Gastroesophageal sphincter (tissue), 4 donors: ENCODE measurements at regions not wholly inside any gene's neighbourhood (a gene's known extent, or its start where the extent isn't known, plus 50 kb on each side); places are given as distances from the start of the nearest gene placed in this dataset.
"Not testable (repeated sequence)": the region's sequence is repeated elsewhere in the genome, so short reads cannot be mapped to it uniquely, and the experiment has no call there.

Experiments used
- ATAC-seq: fragments of 150-250 bp; one replicate; pipeline ENCODE4 v1.9.1; 2016; ENCODE audit warnings: mild to moderate bottlenecking, moderate library complexity
- H3K27ac ChIP-seq, 4 donors: fragments of 200-600 bp; sonication (generic) in 3 of 4; 1 replicate in 3 of 4; 2 replicates in 1 of 4; pipeline ENCODE4 v1.5.1; 2016 to 2019
- H3K27me3 ChIP-seq: fragments of 200-600 bp; sonication (generic); one replicate; pipeline ENCODE4 v1.5.1; 2019
- H3K36me3 ChIP-seq, 2 donors: fragments of 200-600 bp; sonication (generic); one replicate each; pipeline ENCODE4 v1.5.1; 2019; ENCODE audit warnings: control low read depth in 1 of 2
- H3K4me1 ChIP-seq, 3 donors: fragments of 200-600 bp; sonication (generic); 1 replicate in 2 of 3; 2 replicates in 1 of 3; pipeline ENCODE4 v1.5.1; 2016 to 2019; ENCODE audit warnings: control low read depth in 2 of 3
- H3K4me3 ChIP-seq, 2 donors: fragments of 200-600 bp; sonication (generic); one replicate each; pipeline ENCODE4 v1.5.1; 2019; ENCODE audit warnings: mild to moderate bottlenecking in 1 of 2, moderate library complexity in 1 of 2
- H3K9me3 ChIP-seq, 3 donors: fragments of 200-600 bp; sonication (generic); one replicate each; pipeline ENCODE4 v1.5.1; 2017 to 2019; ENCODE audit warnings: control low read depth in 2 of 3
- CTCF ChIP-seq, 4 experiments: fragments of 200-600 bp in 2 of 4; fragments of 450-650 bp in 2 of 4; sonication (generic) in 1 of 4; IDR thresholded peaks; one replicate each; pipeline ENCODE4 v1.5.1; 2017 to 2019; ENCODE audit warnings: antibody characterized with exemption in 4 of 4, mild to moderate bottlenecking in 2 of 4, moderate library complexity in 2 of 4
- EP300 ChIP-seq: sonication (generic); formaldehyde crosslinking; IDR thresholded peaks from one replicate; pipeline ENCODE4 v1.6.1; 2017; ENCODE audit warnings: antibody characterized with exemption, mild to moderate bottlenecking
- POLR2A ChIP-seq, 2 donors: fragments of 450-650 bp; IDR thresholded peaks; one replicate each; pipeline ENCODE4 v1.6.1; 2017; ENCODE audit warnings: antibody characterized with exemption in 2 of 2, mild to moderate bottlenecking in 2 of 2, moderate library complexity in 1 of 2
- POLR2AphosphoS5 ChIP-seq: sonication (generic); formaldehyde crosslinking; IDR thresholded peaks from one replicate; pipeline ENCODE4 v1.6.1; 2017; ENCODE audit warnings: antibody characterized with exemption
- WGBS, 2 donors: methylation state at CpG; one replicate each; pipeline ENCODE4 v1.1.5; 2018; ENCODE audit warnings: low coverage in 1 of 2; 5-methylcytosine and 5-hydroxymethylcytosine counted together

GRCh38 chr10:109324721-109325120, 598.6 kb downstream of the XPNPEP1 start:
- Histone ChIP-seq H3K36me3 (no peaks in the 10 kb centered on the region), H3K9me3 (no peaks in the 10 kb centered on the region), H3K27me3 (no peaks in the 10 kb centered on the region), H3K4me1 (no peaks in the 10 kb centered on the region), H3K4me3 (no peak overlapping the region), H3K27ac (no peak overlapping the region)
- TF ChIP-seq CTCF (IDR thresholded peaks at IDR 0.05): no peak
- no peak for TF ChIP-seq POLR2A (IDR thresholded peaks at IDR 0.05)
- TF ChIP-seq EP300: no peak
- TF ChIP-seq POLR2AphosphoS5: no peak
- ATAC-seq: no peak
- WGBS, 2 donors: 87 to 95% methylated on average over 3 of the region's 3 CpGs

GRCh38 chr10:109317746-109318366, 605.5 kb downstream of the XPNPEP1 start:
- no peak overlapping the region for H3K4me3 ChIP-seq
- H3K9me3 ChIP-seq: no peaks in the 10 kb centered on the region
- H3K27ac ChIP-seq: no peak overlapping the region
- ATAC-seq: no peak
- no peaks in the 10 kb centered on the region for H3K27me3 ChIP-seq
- WGBS, 2 donors: 57% methylated on average over 3 of the region's 3 CpGs; no CpG with 5 or more reads in 1 of the 2 donors
- no peaks in the 10 kb centered on the region for H3K36me3 ChIP-seq
- TF ChIP-seq EP300 (no peak), POLR2AphosphoS5 (no peak), CTCF (IDR thresholded peaks at IDR 0.05) (no peak), POLR2A (IDR thresholded peaks at IDR 0.05) (no peak)
- H3K4me1 ChIP-seq: no peaks in the 10 kb centered on the region

- not testable (repeated sequence) for H3K4me3 ChIP-seq, ATAC-seq
- 76% methylated on average over 3 of the region's 3 CpGs; no CpG with 5 or more reads in 1 of the 2 donors for WGBS, 2 donors
Measured at GRCh38 chr10:109314016-109314415, 609.3 kb downstream of the XPNPEP1 start.

GRCh38 chr10:109312555-109312954, 610.8 kb downstream of the XPNPEP1 start:
- 80 to 81% methylated on average over 3 to 4 of the region's 4 CpGs for WGBS, 2 donors

More at GRCh38 chr10:109314016-109314415, 609.3 kb downstream of the XPNPEP1 start:
- not testable (repeated sequence) for H3K27ac ChIP-seq, H3K27me3 ChIP-seq, H3K4me1 ChIP-seq, H3K9me3 ChIP-seq, H3K36me3 ChIP-seq

GRCh38 chr10:109308971-109309370, 614.3 kb downstream of the XPNPEP1 start:
- Histone ChIP-seq H3K4me1 (no peaks in the 10 kb centered on the region), H3K9me3 (no peaks in the 10 kb centered on the region), H3K27ac (no peak overlapping the region), H3K36me3 (no peaks in the 10 kb centered on the region), H3K27me3 (no peaks in the 10 kb centered on the region), H3K4me3 (no peak overlapping the region)
- WGBS, 2 donors: 65 to 82% methylated on average over 6 of the region's 6 CpGs
- no peak for ATAC-seq
- TF ChIP-seq POLR2AphosphoS5 (no peak), CTCF (IDR thresholded peaks at IDR 0.05) (no peak), POLR2A (IDR thresholded peaks at IDR 0.05) (no peak), EP300 (no peak)

More at GRCh38 chr10:109312555-109312954, 610.8 kb downstream of the XPNPEP1 start:
- not testable (repeated sequence) for H3K36me3 ChIP-seq, ATAC-seq, H3K9me3 ChIP-seq, H3K4me3 ChIP-seq, H3K4me1 ChIP-seq, H3K27me3 ChIP-seq, H3K27ac ChIP-seq

- H3K36me3 ChIP-seq, ATAC-seq, H3K4me3 ChIP-seq, H3K27me3 ChIP-seq, H3K4me1 ChIP-seq, H3K9me3 ChIP-seq, H3K27ac ChIP-seq: not testable (repeated sequence)
- WGBS, 2 donors: 59 to 65% methylated on average over 5 of the region's 5 CpGs
Measured at GRCh38 chr10:109307102-109307501, 616.2 kb downstream of the XPNPEP1 start.
